ENCODE measurements at regions not wholly inside any gene's neighbourhood (a gene's known extent, or its start where the extent isn't known, plus 50 kb on each side); places are given as distances from the start of the nearest gene placed in this dataset.

GRCh38 chr5:71887680-71888079 lies 168.6 kb downstream of the CARTPT start:
- ATAC-seq = peak; percentile 98
- Mint-ChIP-seq H3K27ac (no peak overlapping the region), H3K36me3 (ENCODE audit: low read depth) (peaks cover 10% of the 10 kb centered on the region), H3K27me3 (peaks cover 12% of the 10 kb centered on the region), H3K4me3 (no peak overlapping the region), H3K4me1 (no peaks in the 10 kb centered on the region)
- no peaks in the 10 kb centered on the region for H3K9me3 ChIP-seq (ENCODE audit: control insufficient read depth, low read length, poor library complexity, severe bottlenecking)
- DNase-seq = no peak

GRCh38 chr5:71891406-71891805 lies 172.3 kb downstream of the CARTPT start:
- DNase-seq (no peak), ATAC-seq (no peak)
- Mint-ChIP-seq H3K4me3 (no peak overlapping the region), H3K27me3 (peaks cover 5% of the 10 kb centered on the region), H3K27ac (no peak overlapping the region), H3K4me1 (no peaks in the 10 kb centered on the region), H3K36me3 (ENCODE audit: low read depth) (peaks cover 10% of the 10 kb centered on the region)
- no peaks in the 10 kb centered on the region for H3K9me3 ChIP-seq (ENCODE audit: control insufficient read depth, low read length, poor library complexity, severe bottlenecking)

- Mint-ChIP-seq H3K4me3 (no peak overlapping the region), H3K27me3 (peaks cover 5% of the 10 kb centered on the region), H3K4me1 (no peaks in the 10 kb centered on the region), H3K36me3 (ENCODE audit: low read depth) (peaks cover 10% of the 10 kb centered on the region), H3K27ac (no peak overlapping the region)
- no peaks in the 10 kb centered on the region for H3K9me3 ChIP-seq (ENCODE audit: control insufficient read depth, low read length, poor library complexity, severe bottlenecking)
- ATAC-seq (no peak), DNase-seq (no peak)
Observed at GRCh38 chr5:71891856-71892255, 172.8 kb downstream of the CARTPT start.

- H3K9me3 ChIP-seq (ENCODE audit: control insufficient read depth, low read length, poor library complexity, severe bottlenecking) = no peaks in the 10 kb centered on the region
- Mint-ChIP-seq H3K27me3 (peaks cover 5% of the 10 kb centered on the region), H3K4me1 (no peaks in the 10 kb centered on the region), H3K27ac (no peak overlapping the region), H3K36me3 (ENCODE audit: low read depth) (peaks cover 10% of the 10 kb centered on the region), H3K4me3 (no peak overlapping the region)
- ATAC-seq (no peak), DNase-seq (no peak)
Observed at GRCh38 chr5:71892641-71893365, 173.7 kb downstream of the CARTPT start.

DNA sequence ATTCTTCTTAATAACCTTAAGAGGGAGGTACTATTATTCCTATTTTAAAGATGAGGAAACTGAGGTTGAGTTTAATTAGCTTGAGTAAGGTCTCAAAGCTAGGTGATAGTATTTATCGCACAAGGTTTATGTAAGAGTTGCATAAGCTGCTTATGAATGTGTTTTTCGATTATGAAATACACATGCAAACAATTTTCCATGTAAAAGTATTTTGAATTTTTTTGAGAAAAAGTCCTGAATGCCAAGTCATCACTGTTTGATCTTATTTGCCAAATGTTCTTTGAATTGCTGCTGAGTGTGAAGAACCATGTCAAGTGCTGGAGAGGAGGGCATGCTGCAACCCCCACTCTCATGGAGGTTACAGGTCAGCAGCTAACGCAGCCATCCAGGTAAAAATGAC lies 174.4 kb downstream of the CARTPT start:
- H3K4me1 Mint-ChIP-seq = no peaks in the 10 kb centered on the region
- no peak for ATAC-seq

DNA sequence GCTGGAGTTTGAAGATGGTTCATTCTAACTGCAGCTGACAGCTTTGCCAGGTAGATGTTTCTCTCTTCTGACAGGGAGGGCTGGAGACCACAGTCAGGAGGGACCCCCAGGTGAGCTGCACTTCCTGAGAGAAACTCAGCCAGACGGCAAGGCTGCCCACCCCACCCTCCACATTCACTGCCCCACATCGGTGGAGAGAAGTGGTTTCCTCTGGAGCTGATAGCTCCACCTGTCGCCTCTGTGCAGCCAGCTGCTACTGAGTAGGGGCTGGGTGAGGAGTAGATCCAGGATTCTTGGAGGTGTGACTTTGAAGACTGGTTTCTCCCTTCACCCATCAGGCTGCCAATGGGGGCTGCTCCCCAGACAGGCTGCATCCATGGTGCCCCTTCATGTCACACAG lies 175.0 kb downstream of the CARTPT start:
- no peak for ATAC-seq
- no peak for DNase-seq
- peaks cover 10% of the 10 kb centered on the region for H3K36me3 Mint-ChIP-seq (ENCODE audit: low read depth)
- peaks cover 5% of the 10 kb centered on the region for H3K27me3 Mint-ChIP-seq
- H3K9me3 ChIP-seq (ENCODE audit: control insufficient read depth, low read length, poor library complexity, severe bottlenecking) = no peaks in the 10 kb centered on the region
- H3K4me1 Mint-ChIP-seq = no peaks in the 10 kb centered on the region
- H3K4me3 Mint-ChIP-seq = no peak overlapping the region
- no peak overlapping the region for H3K27ac Mint-ChIP-seq

More for the DNA sequence above, 174.4 kb downstream of the CARTPT start:
- H3K27me3 Mint-ChIP-seq = peaks cover 5% of the 10 kb centered on the region
- no peak for DNase-seq
- H3K9me3 ChIP-seq (ENCODE audit: control insufficient read depth, low read length, poor library complexity, severe bottlenecking) = no peaks in the 10 kb centered on the region
- H3K27ac Mint-ChIP-seq = no peak overlapping the region
- H3K4me3 Mint-ChIP-seq = no peak overlapping the region
- H3K36me3 Mint-ChIP-seq (ENCODE audit: low read depth) = peaks cover 10% of the 10 kb centered on the region

- H3K4me3 Mint-ChIP-seq = no peak overlapping the region
- DNase-seq (no peak), ATAC-seq (no peak)
- no peaks in the 10 kb centered on the region for H3K4me1 Mint-ChIP-seq
- no peaks in the 10 kb centered on the region for H3K9me3 ChIP-seq (ENCODE audit: control insufficient read depth, low read length, poor library complexity, severe bottlenecking)
- no peak overlapping the region for H3K27ac Mint-ChIP-seq
- peaks cover 3% of the 10 kb centered on the region for H3K36me3 Mint-ChIP-seq (ENCODE audit: low read depth)
- H3K27me3 Mint-ChIP-seq = peaks cover 9% of the 10 kb centered on the region
Observed at GRCh38 chr5:71895546-71895945, 176.5 kb downstream of the CARTPT start.

- no peak for ATAC-seq
- no peaks in the 10 kb centered on the region for H3K4me1 Mint-ChIP-seq
Observed at GRCh38 chr5:71899865-71900342, 180.8 kb downstream of the CARTPT start.

DNA sequence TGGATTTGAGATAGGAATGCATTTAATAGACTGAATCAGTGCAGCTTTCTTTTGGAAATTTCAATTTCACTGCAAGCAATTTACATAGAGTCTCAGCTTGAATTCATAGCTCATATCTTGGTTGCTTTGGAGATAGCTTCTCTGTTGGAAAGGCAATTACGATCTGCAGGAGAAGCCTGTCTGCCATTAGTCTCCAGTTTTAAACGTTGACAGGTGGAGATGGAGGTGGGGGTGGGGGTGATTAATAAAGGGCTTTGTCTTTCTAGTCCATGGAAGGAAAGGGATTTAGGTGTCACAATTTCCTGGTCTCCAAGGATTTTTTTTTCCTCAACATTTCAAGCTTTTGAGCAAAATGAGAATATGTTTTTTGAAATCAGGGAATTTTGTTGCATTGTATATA lies 184.7 kb downstream of the CARTPT start:
- ATAC-seq (no peak), DNase-seq (no peak)
- H3K4me1 Mint-ChIP-seq = no peaks in the 10 kb centered on the region
- H3K9me3 ChIP-seq (ENCODE audit: control insufficient read depth, low read length, poor library complexity, severe bottlenecking) = no peaks in the 10 kb centered on the region
- peaks cover 33% of the 10 kb centered on the region for H3K27me3 Mint-ChIP-seq
- no peak overlapping the region for H3K4me3 Mint-ChIP-seq
- H3K36me3 Mint-ChIP-seq (ENCODE audit: low read depth) = no peaks in the 10 kb centered on the region
- H3K27ac Mint-ChIP-seq = no peak overlapping the region

More at GRCh38 chr5:71899865-71900342, 180.8 kb downstream of the CARTPT start:
- no peaks in the 10 kb centered on the region for H3K9me3 ChIP-seq (ENCODE audit: control insufficient read depth, low read length, poor library complexity, severe bottlenecking)
- H3K27ac Mint-ChIP-seq = no peak overlapping the region
- no peak for DNase-seq
- peaks cover 14% of the 10 kb centered on the region for H3K27me3 Mint-ChIP-seq
- no peak overlapping the region for H3K4me3 Mint-ChIP-seq
- no peaks in the 10 kb centered on the region for H3K36me3 Mint-ChIP-seq (ENCODE audit: low read depth)

- Mint-ChIP-seq H3K4me3 (no peak overlapping the region), H3K27ac (no peak overlapping the region), H3K27me3 (peaks cover 33% of the 10 kb centered on the region), H3K4me1 (no peaks in the 10 kb centered on the region), H3K36me3 (ENCODE audit: low read depth) (no peaks in the 10 kb centered on the region)
- ATAC-seq (no peak), DNase-seq (no peak)
- H3K9me3 ChIP-seq (ENCODE audit: control insufficient read depth, low read length, poor library complexity, severe bottlenecking) = no peaks in the 10 kb centered on the region
Observed at GRCh38 chr5:71904852-71905251, 185.8 kb downstream of the CARTPT start.

DNA sequence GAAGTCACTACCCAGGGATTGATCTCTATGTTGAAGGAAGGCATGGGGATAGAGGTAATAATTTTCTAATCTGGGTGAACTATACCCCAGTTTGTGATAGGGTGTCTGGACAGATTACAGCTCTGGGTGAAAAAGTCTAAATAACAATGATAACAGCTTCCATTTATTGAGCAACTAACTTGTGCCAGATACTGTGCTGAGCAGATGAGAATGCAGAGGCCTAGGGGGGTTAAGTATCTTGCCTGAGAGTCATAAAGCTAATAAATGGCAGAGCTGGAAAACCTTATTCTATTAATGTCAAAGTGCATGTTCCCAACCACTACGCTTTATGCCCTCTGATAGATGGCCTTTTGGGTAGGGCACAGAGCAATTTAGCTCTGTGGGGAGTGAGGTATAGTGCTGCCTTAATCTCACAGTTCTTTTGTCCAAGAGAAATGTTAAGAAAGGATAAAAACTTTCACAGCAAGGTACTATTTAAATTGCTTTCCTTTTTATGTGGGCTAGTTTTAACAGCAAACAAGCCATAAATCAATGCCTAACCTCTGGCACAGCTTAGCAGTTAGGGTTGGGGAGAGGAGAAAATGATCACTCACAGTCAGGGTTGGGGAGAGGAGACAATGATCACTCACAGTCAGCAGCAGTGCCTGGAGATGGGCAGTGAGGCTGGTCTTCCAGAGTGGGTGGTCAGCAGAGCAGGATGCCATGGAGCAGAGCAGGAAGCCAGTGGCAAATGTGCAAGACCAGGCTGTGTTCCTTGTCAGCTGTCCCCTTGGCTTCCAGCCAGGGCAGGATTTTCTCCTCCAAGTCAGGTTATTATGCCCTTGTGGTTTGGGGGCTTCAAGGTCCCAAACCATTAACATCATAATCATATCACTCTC lies 187.0 kb downstream of the CARTPT start:
- Mint-ChIP-seq H3K27me3 (peaks cover 29% of the 10 kb centered on the region), H3K27ac (no peak overlapping the region), H3K4me3 (no peak overlapping the region), H3K4me1 (no peaks in the 10 kb centered on the region), H3K36me3 (ENCODE audit: low read depth) (no peaks in the 10 kb centered on the region)
- DNase-seq = no peak
- no peak for ATAC-seq
- no peaks in the 10 kb centered on the region for H3K9me3 ChIP-seq (ENCODE audit: control insufficient read depth, low read length, poor library complexity, severe bottlenecking)

GRCh38 chr5:71907001-71907588 lies 188.0 kb downstream of the CARTPT start:
- Mint-ChIP-seq H3K27ac (no peak overlapping the region), H3K36me3 (ENCODE audit: low read depth) (no peaks in the 10 kb centered on the region), H3K4me3 (no peak overlapping the region), H3K4me1 (no peaks in the 10 kb centered on the region), H3K27me3 (peaks cover 25% of the 10 kb centered on the region)
- ATAC-seq (no peak), DNase-seq (no peak)
- H3K9me3 ChIP-seq (ENCODE audit: control insufficient read depth, low read length, poor library complexity, severe bottlenecking) = no peaks in the 10 kb centered on the region

DNA sequence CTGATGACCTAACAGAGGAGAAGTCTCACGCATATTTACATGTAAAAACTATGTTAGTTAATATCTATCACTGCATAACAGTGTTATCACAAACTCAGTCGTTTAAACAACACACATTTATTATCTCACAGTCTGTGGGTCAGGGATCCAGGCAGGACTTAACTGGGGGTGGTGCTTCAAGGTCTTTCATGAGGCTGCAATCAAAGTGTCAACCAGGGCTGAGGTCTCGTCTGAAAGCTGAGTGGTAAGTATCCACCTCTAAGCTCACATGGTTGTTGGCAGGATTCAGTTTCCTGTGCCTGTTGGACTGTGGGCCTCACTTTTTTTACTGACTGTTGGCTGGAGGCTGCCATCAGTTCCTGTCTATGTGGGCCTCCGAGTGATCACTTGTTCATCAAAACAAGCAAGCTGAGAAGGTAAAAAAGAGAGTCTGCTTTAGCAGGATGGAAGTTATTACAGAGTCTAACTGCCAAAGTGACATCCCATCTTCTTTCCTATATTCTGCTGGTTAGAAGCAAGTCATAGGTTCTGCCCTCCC lies 188.6 kb downstream of the CARTPT start:
- ATAC-seq (no peak), DNase-seq (no peak)
- H3K4me1 Mint-ChIP-seq = no peaks in the 10 kb centered on the region
- H3K36me3 Mint-ChIP-seq (ENCODE audit: low read depth) = no peaks in the 10 kb centered on the region
- peaks cover 23% of the 10 kb centered on the region for H3K27me3 Mint-ChIP-seq
- no peak overlapping the region for H3K4me3 Mint-ChIP-seq
- no peaks in the 10 kb centered on the region for H3K9me3 ChIP-seq (ENCODE audit: control insufficient read depth, low read length, poor library complexity, severe bottlenecking)
- H3K27ac Mint-ChIP-seq = no peak overlapping the region
